ENCODE measurements at regions not wholly inside any gene's neighbourhood (a gene's known extent, or its start where the extent isn't known, plus 50 kb on each side); places are given as distances from the start of the nearest gene placed in this dataset.
"Not testable (repeated sequence)": the region's sequence is repeated elsewhere in the genome, so short reads cannot be mapped to it uniquely, and the experiment has no call there.

DNA sequence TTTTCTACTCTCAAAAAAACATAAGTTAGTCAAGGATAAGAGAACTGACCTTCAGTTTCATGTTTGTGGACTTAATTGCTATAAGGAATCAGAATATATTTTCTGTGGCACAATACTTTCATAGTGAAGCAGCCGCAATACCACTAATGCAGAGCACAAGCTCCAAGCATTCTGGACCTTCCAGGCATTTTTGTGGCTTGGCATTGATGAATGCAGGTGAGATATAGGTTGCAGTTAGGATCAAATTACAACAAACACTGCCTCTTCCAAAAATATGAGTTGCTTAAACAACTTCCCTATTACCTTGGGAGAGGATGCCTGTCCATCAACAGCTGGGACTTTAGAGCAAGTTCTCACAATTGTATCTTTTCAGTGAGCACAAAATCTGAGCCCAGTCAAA, 162.8 kb upstream of the RSPO3 start:
- FAIRE-seq: no peak
- no peak for DNase-seq (ENCODE audit: low spot score)

- DNase-seq (ENCODE audit: low spot score) (no peak), FAIRE-seq (no peak)
Measured at GRCh38 chr6:126957721-126958120, 160.8 kb upstream of the RSPO3 start.

DNA sequence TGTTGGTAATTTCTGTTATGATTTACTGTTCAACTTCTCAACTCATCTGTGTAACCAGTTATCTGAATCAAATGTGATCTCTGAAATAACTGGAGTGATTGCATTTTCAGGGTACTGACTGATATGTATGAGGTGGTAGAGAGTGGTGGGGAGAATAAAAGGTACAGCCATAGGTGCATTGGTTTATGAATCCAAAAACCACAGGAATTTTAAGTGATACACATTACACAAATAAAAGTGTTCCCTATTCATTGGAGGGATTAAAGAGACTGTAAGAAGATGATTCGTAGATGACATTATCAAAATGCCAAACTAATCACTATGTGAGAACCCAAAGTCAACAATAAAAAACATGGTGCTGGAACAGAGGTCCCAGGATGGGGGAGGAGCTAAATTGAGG, 158.7 kb upstream of the RSPO3 start:
- FAIRE-seq (no peak), DNase-seq (ENCODE audit: low spot score) (no peak)

- FAIRE-seq (no peak), DNase-seq (ENCODE audit: low spot score) (no peak)
Measured at GRCh38 chr6:126963077-126963809, 155.2 kb upstream of the RSPO3 start.

DNA sequence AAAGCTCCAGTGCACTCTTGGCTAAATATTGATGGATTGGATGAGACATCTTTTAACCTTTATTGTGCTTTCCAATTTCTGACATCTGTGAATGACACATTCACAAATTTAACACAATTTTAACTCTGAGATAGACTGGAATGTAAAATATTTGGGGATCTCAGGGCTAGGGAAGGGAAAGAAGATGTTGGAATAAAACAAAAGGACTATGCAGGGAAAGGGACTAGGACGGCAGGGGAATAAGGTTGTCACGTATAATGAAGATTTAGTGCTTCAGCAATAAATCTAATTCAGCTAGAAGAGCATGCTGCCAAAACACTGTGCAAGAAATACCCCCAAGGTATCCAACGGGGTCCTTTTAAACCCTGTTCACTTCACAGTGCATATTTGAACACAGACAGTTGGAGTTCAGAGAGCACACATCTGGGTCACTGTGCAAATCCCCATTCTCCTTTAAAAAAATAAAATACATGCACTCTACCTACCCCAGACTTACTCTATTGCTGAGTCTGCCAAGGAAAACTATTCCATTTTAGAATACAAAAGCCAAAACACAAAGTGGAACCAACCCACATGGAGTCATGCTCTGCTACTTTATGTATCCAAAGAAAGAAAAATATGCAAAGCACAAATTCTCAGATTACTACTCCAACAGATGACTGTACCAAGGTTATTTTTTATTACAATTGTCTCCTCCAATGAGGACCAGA, 151.0 kb upstream of the RSPO3 start:
- no peak for DNase-seq (ENCODE audit: low spot score)
- no peak for FAIRE-seq

GRCh38 chr6:126976253-126976797, 142.1 kb upstream of the RSPO3 start:
- FAIRE-seq: no peak
- DNase-seq (ENCODE audit: low spot score): no peak

DNA sequence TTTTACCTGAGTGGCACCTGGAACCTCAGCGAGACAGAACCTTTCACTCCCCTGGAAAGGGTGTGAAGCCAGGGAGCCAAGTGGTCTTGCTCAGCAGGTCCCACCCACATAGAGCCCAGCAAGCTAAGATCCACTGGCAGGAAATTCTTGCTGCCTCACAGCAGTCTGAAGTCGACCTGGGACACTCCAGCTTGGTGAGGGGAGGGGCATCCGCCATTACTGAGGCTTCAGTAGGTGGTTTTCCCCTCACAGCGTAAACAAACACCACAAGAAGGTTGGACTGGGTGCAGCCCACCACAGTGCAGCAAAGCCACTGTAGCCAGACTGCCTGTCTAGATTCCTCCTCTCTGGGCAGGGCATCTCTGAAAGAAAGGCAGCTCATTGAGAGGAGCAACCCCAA, 134.7 kb upstream of the RSPO3 start:
- DNase-seq (ENCODE audit: low spot score) (no peak), FAIRE-seq (no peak)

- not testable (repeated sequence) for FAIRE-seq
Measured at GRCh38 chr6:126988125-126988524, 130.3 kb upstream of the RSPO3 start.

GRCh38 chr6:127000631-127001030, 117.8 kb upstream of the RSPO3 start:
- DNase-seq (ENCODE audit: low spot score): no peak
- FAIRE-seq: no peak

More at GRCh38 chr6:126988125-126988524, 130.3 kb upstream of the RSPO3 start:
- DNase-seq (ENCODE audit: low spot score): not testable (repeated sequence)

DNA sequence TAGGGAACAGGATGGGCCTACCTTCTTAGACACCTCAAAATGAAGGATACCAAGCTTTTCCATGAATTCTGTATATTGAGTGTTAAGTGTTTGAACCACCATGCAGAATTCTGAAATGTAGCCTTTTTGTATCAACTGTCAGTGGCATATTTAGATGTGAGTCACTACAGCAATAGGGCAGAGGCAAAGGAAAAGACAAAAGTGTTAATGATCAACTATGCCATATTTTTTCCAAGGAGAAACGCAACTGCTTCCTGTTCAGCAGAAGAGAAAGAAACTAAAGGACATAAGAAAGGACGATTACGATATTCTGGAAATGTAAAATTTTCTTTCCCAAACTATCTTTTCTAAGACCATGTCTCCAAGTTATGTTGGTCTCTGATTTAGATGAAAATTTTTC, 104.6 kb upstream of the RSPO3 start:
- FAIRE-seq (peak; percentile 89), DNase-seq (ENCODE audit: low spot score) (peak; percentile 61)

DNA sequence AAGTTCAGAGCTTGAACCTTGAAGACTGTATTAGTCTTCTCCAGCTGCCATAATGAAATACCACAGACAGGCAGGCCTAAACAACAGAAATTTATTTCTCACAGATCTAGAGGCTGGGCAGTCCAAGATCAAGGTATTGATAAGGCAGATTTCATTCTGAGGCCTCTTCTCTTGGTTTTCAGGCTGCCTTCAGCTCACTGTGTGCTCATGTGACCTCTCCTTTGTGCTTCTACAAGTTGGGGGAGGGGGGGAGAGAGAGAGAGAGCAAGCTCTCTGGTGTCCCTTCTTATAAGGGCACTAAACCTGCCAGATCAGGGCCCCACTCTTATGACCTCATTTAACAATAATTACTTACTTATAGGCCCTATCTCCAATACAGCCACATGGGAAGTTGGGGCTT, 102.6 kb upstream of the RSPO3 start:
- FAIRE-seq (no peak), DNase-seq (ENCODE audit: low spot score) (no peak)

DNA sequence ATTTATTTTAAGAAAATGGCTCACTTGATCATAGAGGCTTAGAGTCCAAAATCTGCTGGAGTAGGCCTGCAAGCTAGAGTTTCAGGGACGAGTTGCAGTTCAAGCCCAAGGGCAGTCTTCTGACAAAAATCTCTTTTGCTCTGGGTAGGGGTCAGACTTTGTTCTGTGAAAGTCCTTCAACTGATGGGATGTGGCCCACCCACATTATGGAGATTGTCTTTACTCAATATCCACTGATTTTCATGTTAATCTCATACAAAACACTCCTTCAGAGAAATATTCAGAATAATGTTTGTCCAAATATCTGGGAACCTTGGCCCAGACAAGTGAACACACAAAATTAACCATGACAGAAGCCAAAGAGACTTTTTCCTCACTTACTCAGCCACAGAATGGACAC, 98.6 kb upstream of the RSPO3 start:
- no peak for DNase-seq (ENCODE audit: low spot score)
- FAIRE-seq: no peak

- no peak for FAIRE-seq
Measured at GRCh38 chr6:127022302-127022701, 96.2 kb upstream of the RSPO3 start.

GRCh38 chr6:127023001-127023778, 95.3 kb upstream of the RSPO3 start:
- DNase-seq (ENCODE audit: low spot score) (no peak), FAIRE-seq (no peak)

More at GRCh38 chr6:127022302-127022701, 96.2 kb upstream of the RSPO3 start:
- no peak for DNase-seq (ENCODE audit: low spot score)

DNA sequence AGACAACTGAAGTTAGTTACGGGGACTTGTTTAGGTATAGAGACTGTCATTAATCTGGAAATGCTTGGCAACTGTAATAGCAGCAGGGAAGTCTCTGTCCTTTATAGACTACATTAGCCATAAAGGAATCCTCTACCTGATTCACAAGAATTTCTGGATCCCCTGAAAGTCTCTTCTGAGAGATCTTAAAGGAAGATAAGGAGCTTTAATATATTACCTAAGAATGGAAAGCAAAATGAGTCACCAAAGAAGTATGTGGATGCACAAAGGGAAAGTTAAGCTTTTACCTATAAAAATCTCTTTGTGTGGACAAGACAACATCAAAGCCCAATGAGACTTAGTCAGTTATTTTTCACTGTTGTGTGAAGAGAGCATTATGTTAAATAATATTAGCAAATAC, 92.2 kb upstream of the RSPO3 start:
- DNase-seq (ENCODE audit: low spot score): peak; percentile 88

DNA sequence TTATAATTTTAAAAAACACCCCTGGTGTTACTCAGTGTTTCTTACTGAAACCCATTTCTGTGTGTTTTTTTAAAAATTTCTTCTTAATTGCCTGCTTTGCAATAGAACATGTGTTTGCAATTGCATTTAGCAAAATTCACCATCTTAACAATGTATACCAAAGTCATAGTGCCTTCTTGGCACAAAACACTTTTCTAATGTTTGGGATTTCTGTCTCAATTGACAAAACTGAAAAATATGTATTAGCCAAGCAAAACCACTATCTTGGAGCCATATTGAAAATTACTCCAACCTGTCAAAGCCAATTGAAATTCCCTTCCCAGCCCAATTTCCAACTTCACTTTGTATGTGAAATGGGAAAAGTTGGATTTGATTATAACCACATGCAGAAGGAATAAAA, 88.4 kb upstream of the RSPO3 start:
- no peak for DNase-seq (ENCODE audit: low spot score)
- no peak for FAIRE-seq

More for the DNA sequence above, 92.2 kb upstream of the RSPO3 start:
- peak; percentile 97 for FAIRE-seq

GRCh38 chr6:127030836-127031235, 87.6 kb upstream of the RSPO3 start:
- DNase-seq (ENCODE audit: low spot score) (no peak), FAIRE-seq (no peak)

GRCh38 chr6:127031511-127031910, 87.0 kb upstream of the RSPO3 start:
- FAIRE-seq (no peak), DNase-seq (ENCODE audit: low spot score) (no peak)

- FAIRE-seq: no peak
Measured at GRCh38 chr6:127032971-127033370, 85.5 kb upstream of the RSPO3 start.

GRCh38 chr6:127051571-127052260, 66.8 kb upstream of the RSPO3 start:
- no peak for DNase-seq (ENCODE audit: low spot score)
- FAIRE-seq: no peak

More at GRCh38 chr6:127032971-127033370, 85.5 kb upstream of the RSPO3 start:
- no peak for DNase-seq (ENCODE audit: low spot score)
